Transverse colon (tissue), 4 donors: ENCODE measurements at regions not wholly inside any gene's neighbourhood (a gene's known extent, or its start where the extent isn't known, plus 50 kb on each side); places are given as distances from the start of the nearest gene placed in this dataset.

Source experiments
- DNase-seq: peaks from one replicate; pipeline ENCODE4 v3.0.0-alpha.2; 2019
- H3K27ac ChIP-seq, 4 donors: fragments of 200-600 bp; sonication (generic); 2 replicates each; pipeline ENCODE4 v1.5.1; 2016 to 2018; ENCODE audit warnings: inconsistent platforms in 4 of 4
- H3K27me3 ChIP-seq: fragments of 200-600 bp; sonication (generic); 2 replicates; pipeline ENCODE4 v1.5.1; 2017; ENCODE audit warnings: inconsistent platforms
- H3K36me3 ChIP-seq, 4 donors: fragments of 200-600 bp; sonication (generic); 2 replicates each; pipeline ENCODE4 v1.5.1; 2017 to 2019; ENCODE audit warnings: inconsistent platforms in 4 of 4
- H3K4me1 ChIP-seq, 4 donors: fragments of 200-600 bp; sonication (generic); 2 replicates each; pipeline ENCODE4 v1.5.1; 2017 to 2020; ENCODE audit warnings: inconsistent platforms in 4 of 4
- H3K4me3 ChIP-seq, 4 donors: fragments of 200-600 bp; sonication (generic); 1 replicate in 1 of 4; 2 replicates in 3 of 4; pipeline versions ENCODE4 v1.5.1 to v1.6.1; 2017 to 2019; ENCODE audit warnings: inconsistent platforms in 4 of 4
- H3K9me3 ChIP-seq, 2 donors: fragments of 200-600 bp; sonication (generic); 2 replicates each; pipeline ENCODE4 v1.5.1; 2017 to 2019; ENCODE audit warnings: inconsistent platforms in 2 of 2
- CTCF ChIP-seq, 5 experiments: fragments of 200-600 bp in 3 of 5; fragments of 450-650 bp in 2 of 5; sonication (generic) in 3 of 5; IDR thresholded peaks; 1 replicate in 2 of 5; 2 replicates in 3 of 5; pipeline ENCODE4 v1.5.1; 2016 to 2017; ENCODE audit warnings: antibody characterized with exemption in 5 of 5, inconsistent platforms in 3 of 5, mild to moderate bottlenecking in 2 of 5, moderate library complexity in 1 of 5
- EP300 ChIP-seq: sonication (generic); formaldehyde crosslinking; IDR thresholded peaks from one replicate; pipeline ENCODE4 v1.6.1; 2017; ENCODE audit warnings: antibody characterized with exemption, low read depth
- POLR2A ChIP-seq: fragments of 450-650 bp; IDR thresholded peaks from one replicate; pipeline ENCODE4 v1.6.1; 2016; ENCODE audit warnings: antibody characterized with exemption, mild to moderate bottlenecking, moderate library complexity
- POLR2AphosphoS5 ChIP-seq, 3 donors: sonication (generic); formaldehyde crosslinking; IDR thresholded peaks; one replicate each; pipeline ENCODE4 v1.6.1; 2016; ENCODE audit warnings: antibody characterized with exemption in 3 of 3
- WGBS, 2 donors: methylation state at CpG; one replicate each; pipeline ENCODE4 v1.1.5; 2018; ENCODE audit warnings: low coverage in 1 of 2; 5-methylcytosine and 5-hydroxymethylcytosine counted together
- in situ Hi-C, 4 donors: fragments of 200-750 bp; cut with MboI; loops; one replicate each; pipeline versions ENCODE4 v1.15.0 to v1.15.1; 2017; ENCODE audit warnings: low sequenced_read_pairs in 3 of 4, low pct_ligation_motif_present in 1 of 4, low pct_unique_long_range_greater_than_20kb in 1 of 4
- intact Hi-C: fragments of 100-400 bp; cut with DNase I; formaldehyde crosslinking; loops from one replicate; pipeline ENCODE4 v1.15.1; 2023; ENCODE audit warnings: low total_unique reads

GRCh38 chr3:40639006-40639405 is 114.2 kb downstream of the ZNF621 start:
- no peak for TF ChIP-seq POLR2AphosphoS5 (IDR thresholded peaks at IDR 0.05)
- TF ChIP-seq CTCF (IDR thresholded peaks at IDR 0.05), result no peak
- TF ChIP-seq EP300, result no peak
- TF ChIP-seq POLR2A, result no peak
- in situ Hi-C loops, result no loop called here
- Histone ChIP-seq H3K36me3 (no peaks in the 10 kb centered on the region), H3K4me1 (no peaks in the 10 kb centered on the region), H3K9me3 (peaks cover 4 to 6% of the 10 kb centered on the region in 2 donors), H3K27ac (no peak overlapping the region), H3K27me3 (no peaks in the 10 kb centered on the region), H3K4me3 (no peak overlapping the region)
- DNase-seq, result no peak
- WGBS, 2 donors, result 83% methylated on average over 1 of the region's 1 CpG; no CpG with 5 or more reads in 1 of the 2 donors
- intact Hi-C loops, result no loop called here

GRCh38 chr3:40642812-40643211 is 118.1 kb downstream of the ZNF621 start:
- intact Hi-C loops (no loop called here), in situ Hi-C loops (no loop called here)
- Histone ChIP-seq H3K4me1 (peaks cover 0 to 6% (median 0%) of the 10 kb centered on the region in 4 donors), H3K27ac (no peak overlapping the region), H3K9me3 (no peaks in the 10 kb centered on the region), H3K4me3 (no peak overlapping the region), H3K36me3 (no peaks in the 10 kb centered on the region), H3K27me3 (no peaks in the 10 kb centered on the region)
- no peak for DNase-seq
- TF ChIP-seq CTCF (IDR thresholded peaks at IDR 0.05) (no peak), EP300 (no peak), POLR2AphosphoS5 (IDR thresholded peaks at IDR 0.05) (no peak)
- 89 to 95% methylated on average over 2 to 5 of the region's 5 CpGs for WGBS, 2 donors

GRCh38 chr3:40645883-40646282 is 121.1 kb downstream of the ZNF621 start:
- no peaks in the 10 kb centered on the region for H3K36me3 ChIP-seq
- in situ Hi-C loops, result no loop called here
- DNase-seq, result peak; percentile 25
- no peaks in the 10 kb centered on the region for H3K9me3 ChIP-seq
- H3K27me3 ChIP-seq, result no peaks in the 10 kb centered on the region
- intact Hi-C loops, result no loop called here
- H3K4me1 ChIP-seq, result peaks cover 0 to 6% (median 0%) of the 10 kb centered on the region in 4 donors
- no peak overlapping the region for H3K4me3 ChIP-seq
- no peak overlapping the region for H3K27ac ChIP-seq
- 63 to 100% methylated on average over 1 to 3 of the region's 3 CpGs for WGBS, 2 donors
- TF ChIP-seq EP300 (no peak), POLR2A (no peak), CTCF (IDR thresholded peaks at IDR 0.05) (no peak), POLR2AphosphoS5 (IDR thresholded peaks at IDR 0.05) (no peak)

GRCh38 chr3:40649346-40649745 is 124.6 kb downstream of the ZNF621 start:
- TF ChIP-seq POLR2AphosphoS5 (IDR thresholded peaks at IDR 0.05) (no peak), POLR2A (no peak), EP300 (no peak), CTCF (IDR thresholded peaks at IDR 0.05) (no peak)
- intact Hi-C loops (no loop called here), in situ Hi-C loops (no loop called here)
- no peaks in the 10 kb centered on the region for H3K36me3 ChIP-seq
- 92 to 94% methylated on average over 4 of the region's 4 CpGs for WGBS, 2 donors
- H3K27me3 ChIP-seq, result no peaks in the 10 kb centered on the region
- no peak overlapping the region for H3K4me3 ChIP-seq
- peaks cover 0 to 6% (median 0%) of the 10 kb centered on the region in 4 donors for H3K4me1 ChIP-seq
- no peaks in the 10 kb centered on the region for H3K9me3 ChIP-seq
- DNase-seq, result no peak
- no peak overlapping the region for H3K27ac ChIP-seq
